Thyroid gland (tissue), 4 donors: ENCODE measurements at regions not wholly inside any gene's neighbourhood (a gene's known extent, or its start where the extent isn't known, plus 50 kb on each side); places are given as distances from the start of the nearest gene placed in this dataset.

Experiments used
- POLR2A ChIP-seq, 2 donors: fragments of 450-650 bp; IDR thresholded peaks; one replicate each; pipeline ENCODE4 v1.6.1; 2017; ENCODE audit warnings: antibody characterized with exemption in 2 of 2, mild to moderate bottlenecking in 2 of 2, moderate library complexity in 1 of 2
- TF ChIP-seq, protein P1 (sequence below), 6 experiments: fragments of 200-600 bp in 3 of 6; fragments of 450-650 bp in 3 of 6; sonication (generic) in 3 of 6; IDR thresholded peaks; one replicate each; pipeline ENCODE4 v1.5.1; 2016 to 2019; ENCODE audit warnings: antibody characterized with exemption in 6 of 6, mild to moderate bottlenecking in 2 of 6, inconsistent platforms in 1 of 6, moderate library complexity in 1 of 6

DNA sequence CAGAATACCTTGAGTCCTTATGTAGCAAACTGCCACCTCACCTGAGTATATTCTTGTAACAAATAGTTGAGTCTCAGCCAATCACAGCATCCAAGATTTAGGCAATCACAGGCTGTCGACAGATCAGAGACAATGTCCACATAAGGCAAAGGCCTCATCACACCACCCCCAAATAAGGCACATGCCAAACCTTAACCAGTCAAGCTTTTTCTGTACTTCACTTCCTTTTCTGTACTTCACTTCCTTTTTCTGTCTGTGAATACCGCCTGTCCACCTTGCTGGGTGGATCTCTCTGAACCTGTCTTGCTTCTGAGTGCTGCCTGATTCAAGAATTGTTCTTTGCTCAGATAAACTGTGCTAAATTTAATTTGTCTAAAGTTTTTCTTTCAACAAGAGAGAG lies 210.4 kb upstream of the N4BP1 start:
- TF ChIP-seq, protein P1, sequence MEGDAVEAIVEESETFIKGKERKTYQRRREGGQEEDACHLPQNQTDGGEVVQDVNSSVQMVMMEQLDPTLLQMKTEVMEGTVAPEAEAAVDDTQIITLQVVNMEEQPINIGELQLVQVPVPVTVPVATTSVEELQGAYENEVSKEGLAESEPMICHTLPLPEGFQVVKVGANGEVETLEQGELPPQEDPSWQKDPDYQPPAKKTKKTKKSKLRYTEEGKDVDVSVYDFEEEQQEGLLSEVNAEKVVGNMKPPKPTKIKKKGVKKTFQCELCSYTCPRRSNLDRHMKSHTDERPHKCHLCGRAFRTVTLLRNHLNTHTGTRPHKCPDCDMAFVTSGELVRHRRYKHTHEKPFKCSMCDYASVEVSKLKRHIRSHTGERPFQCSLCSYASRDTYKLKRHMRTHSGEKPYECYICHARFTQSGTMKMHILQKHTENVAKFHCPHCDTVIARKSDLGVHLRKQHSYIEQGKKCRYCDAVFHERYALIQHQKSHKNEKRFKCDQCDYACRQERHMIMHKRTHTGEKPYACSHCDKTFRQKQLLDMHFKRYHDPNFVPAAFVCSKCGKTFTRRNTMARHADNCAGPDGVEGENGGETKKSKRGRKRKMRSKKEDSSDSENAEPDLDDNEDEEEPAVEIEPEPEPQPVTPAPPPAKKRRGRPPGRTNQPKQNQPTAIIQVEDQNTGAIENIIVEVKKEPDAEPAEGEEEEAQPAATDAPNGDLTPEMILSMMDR (IDR thresholded peaks at IDR 0.05), result no peak
- no peak for TF ChIP-seq POLR2A (IDR thresholded peaks at IDR 0.05)
